ENCODE measurements at regions not wholly inside any gene's neighbourhood (a gene's known extent, or its start where the extent isn't known, plus 50 kb on each side); places are given as distances from the start of the nearest gene placed in this dataset.

GRCh38 chr9:28688172-28688571 lies 1114.9 kb upstream of the C9orf72 start:
- TF ChIP-seq CTCF (conservative IDR thresholded peaks at IDR 0.05) (no peak), EZH2 (IDR thresholded peaks at IDR 0.05; ENCODE audit: low read depth) (no peak)

Measured in PC-9 (cell line).